ENCODE measurements at regions not wholly inside any gene's neighbourhood (a gene's known extent, or its start where the extent isn't known, plus 50 kb on each side); places are given as distances from the start of the nearest gene placed in this dataset.
A peak's percentile ranks its signal among the peaks of the same experiment; 100 is the strongest.
"Not testable (repeated sequence)": the region's sequence is repeated elsewhere in the genome, so short reads cannot be mapped to it uniquely, and the experiment has no call there.

DNA sequence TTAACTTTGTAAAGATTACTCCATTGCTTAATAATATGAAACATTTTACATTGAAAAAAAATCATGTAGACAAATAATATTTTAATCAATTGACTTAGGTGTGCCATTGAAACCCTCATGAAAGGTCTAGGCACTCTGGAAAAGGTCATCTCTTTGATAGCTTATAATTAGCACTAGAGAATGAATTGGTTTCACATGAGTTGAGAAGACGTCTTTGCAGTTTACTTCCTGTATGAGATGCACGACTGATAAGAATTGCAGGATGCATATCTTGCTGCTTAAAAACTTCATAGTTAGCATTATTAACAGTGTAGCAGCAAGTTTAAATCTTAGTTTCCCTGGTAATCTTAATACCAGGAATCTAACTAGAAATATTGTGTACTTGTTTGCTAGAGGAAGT is 614.2 kb upstream of the COBL start:
- Histone ChIP-seq H3K36me3 (no peaks in the 10 kb centered on the region), H3K4me1 (no peaks in the 10 kb centered on the region), H3K27me3 (no peaks in the 10 kb centered on the region), H3K4me3 (ENCODE audit: low read depth, low read length) (no peak overlapping the region), H3K9me3 (no peaks in the 10 kb centered on the region; the same call in 1 of the 2 replicates)
- no peak for DNase-seq
- TF ChIP-seq, protein P1, sequence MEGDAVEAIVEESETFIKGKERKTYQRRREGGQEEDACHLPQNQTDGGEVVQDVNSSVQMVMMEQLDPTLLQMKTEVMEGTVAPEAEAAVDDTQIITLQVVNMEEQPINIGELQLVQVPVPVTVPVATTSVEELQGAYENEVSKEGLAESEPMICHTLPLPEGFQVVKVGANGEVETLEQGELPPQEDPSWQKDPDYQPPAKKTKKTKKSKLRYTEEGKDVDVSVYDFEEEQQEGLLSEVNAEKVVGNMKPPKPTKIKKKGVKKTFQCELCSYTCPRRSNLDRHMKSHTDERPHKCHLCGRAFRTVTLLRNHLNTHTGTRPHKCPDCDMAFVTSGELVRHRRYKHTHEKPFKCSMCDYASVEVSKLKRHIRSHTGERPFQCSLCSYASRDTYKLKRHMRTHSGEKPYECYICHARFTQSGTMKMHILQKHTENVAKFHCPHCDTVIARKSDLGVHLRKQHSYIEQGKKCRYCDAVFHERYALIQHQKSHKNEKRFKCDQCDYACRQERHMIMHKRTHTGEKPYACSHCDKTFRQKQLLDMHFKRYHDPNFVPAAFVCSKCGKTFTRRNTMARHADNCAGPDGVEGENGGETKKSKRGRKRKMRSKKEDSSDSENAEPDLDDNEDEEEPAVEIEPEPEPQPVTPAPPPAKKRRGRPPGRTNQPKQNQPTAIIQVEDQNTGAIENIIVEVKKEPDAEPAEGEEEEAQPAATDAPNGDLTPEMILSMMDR (IDR thresholded peaks at IDR 0.05; ENCODE audit: low read depth, low read length), result no peak

DNA sequence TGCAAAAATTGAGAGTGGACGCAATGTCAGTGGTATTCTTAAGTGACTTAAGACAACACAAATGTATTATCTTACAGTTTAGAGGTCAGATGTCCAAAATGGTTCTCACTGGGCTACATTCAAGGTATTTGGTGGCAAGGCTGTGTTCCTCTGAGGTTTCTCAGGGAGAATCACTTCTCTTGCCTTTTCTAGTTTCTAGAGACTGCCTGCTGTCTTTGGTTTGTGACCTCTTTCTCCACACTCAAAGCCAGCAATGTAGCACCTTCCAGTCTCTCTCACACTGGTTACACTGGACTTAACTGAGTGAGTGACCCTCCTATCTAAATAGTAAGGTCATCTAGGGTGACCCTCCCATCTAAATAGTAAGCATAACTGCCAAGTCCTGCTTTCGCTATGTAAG is 613.2 kb upstream of the COBL start:
- no peak overlapping the region for H3K4me3 ChIP-seq (ENCODE audit: low read depth, low read length)
- H3K9me3 ChIP-seq, result no peaks in the 10 kb centered on the region; the same call in 1 of the 2 replicates
- H3K4me1 ChIP-seq, result no peaks in the 10 kb centered on the region
- no peaks in the 10 kb centered on the region for H3K36me3 ChIP-seq
- TF ChIP-seq, protein P1 (IDR thresholded peaks at IDR 0.05; ENCODE audit: low read depth, low read length), result no peak
- no peak for DNase-seq
- no peaks in the 10 kb centered on the region for H3K27me3 ChIP-seq

DNA sequence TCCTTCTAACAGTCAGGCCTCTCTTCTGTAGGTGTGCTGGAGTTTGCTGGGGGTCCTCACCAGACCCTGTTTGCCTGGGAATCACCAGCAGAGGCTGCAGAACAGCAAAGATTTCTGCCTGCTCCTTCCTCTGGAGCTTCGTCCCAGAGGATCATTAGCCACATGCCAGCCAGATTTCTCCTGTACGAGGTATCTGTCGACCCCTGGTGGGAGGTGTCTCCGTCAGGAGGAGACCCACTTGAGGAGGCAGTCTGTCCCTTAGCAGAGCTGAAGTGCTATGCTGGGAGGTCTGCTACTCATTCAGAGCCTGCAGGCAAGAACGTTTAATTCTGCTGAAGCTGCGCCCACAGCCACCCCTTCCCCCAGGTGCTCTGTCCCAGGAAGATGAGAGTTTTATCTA is 611.1 kb upstream of the COBL start:
- no peak for DNase-seq
- H3K27me3 ChIP-seq, result no peaks in the 10 kb centered on the region
- no peak overlapping the region for H3K4me3 ChIP-seq (ENCODE audit: low read depth, low read length)
- TF ChIP-seq, protein P1 (IDR thresholded peaks at IDR 0.05; ENCODE audit: low read depth, low read length), result 0 out of 2 replicates have a peak, but pooled peaks have one; percentile 3
- no peaks in the 10 kb centered on the region for H3K36me3 ChIP-seq
- no peaks in the 10 kb centered on the region; the same call in 1 of the 2 replicates for H3K9me3 ChIP-seq
- H3K4me1 ChIP-seq, result no peaks in the 10 kb centered on the region

DNA sequence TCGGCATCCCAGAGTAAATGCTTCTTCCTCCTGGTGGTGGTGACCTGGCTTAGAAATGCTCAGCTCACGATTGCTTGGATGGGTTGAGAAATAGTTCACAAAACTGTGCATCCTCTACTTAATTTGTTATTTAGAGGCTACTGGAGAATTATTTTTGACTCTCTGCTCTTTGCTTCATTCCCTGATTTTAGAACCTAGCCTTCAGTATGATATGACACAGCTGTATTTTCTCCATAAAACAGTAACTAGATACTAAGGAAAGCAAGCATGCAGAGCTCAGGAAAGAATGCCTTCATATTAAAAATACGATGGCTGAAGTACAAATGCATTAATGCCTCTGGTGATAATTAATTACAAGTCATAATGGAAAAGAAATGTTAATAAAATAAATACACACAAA is 602.0 kb upstream of the COBL start:
- Histone ChIP-seq H3K27me3 (no peaks in the 10 kb centered on the region), H3K9me3 (no peaks in the 10 kb centered on the region), H3K36me3 (no peaks in the 10 kb centered on the region), H3K4me1 (no peaks in the 10 kb centered on the region), H3K4me3 (ENCODE audit: low read depth, low read length) (no peak overlapping the region)
- no peak for DNase-seq
- TF ChIP-seq, protein P1 (IDR thresholded peaks at IDR 0.05; ENCODE audit: low read depth, low read length), result no peak

DNA sequence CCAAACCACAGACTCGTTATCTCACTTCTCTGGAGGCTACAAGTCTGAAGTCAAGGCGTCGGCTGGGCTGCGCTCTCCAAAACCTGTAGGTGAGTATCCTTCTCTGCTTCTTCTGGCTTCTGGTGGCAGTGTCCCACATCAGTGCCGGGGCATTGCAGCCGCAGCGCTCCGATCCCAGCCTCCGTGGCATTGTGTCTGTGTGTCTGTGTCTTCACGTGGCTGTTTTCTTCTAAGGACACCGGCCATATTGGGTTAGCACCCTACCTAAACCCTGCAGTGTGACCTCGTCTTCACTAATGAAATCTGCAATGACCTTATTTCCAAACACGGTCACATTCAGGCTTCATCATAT is 584.9 kb upstream of the COBL start:
- TF ChIP-seq, protein P1 (IDR thresholded peaks at IDR 0.05; ENCODE audit: low read depth, low read length), result no peak
- no peak overlapping the region for H3K4me3 ChIP-seq (ENCODE audit: low read depth, low read length)
- no peaks in the 10 kb centered on the region for H3K27me3 ChIP-seq
- no peaks in the 10 kb centered on the region for H3K4me1 ChIP-seq
- H3K36me3 ChIP-seq, result no peaks in the 10 kb centered on the region
- no peak for DNase-seq
- no peaks in the 10 kb centered on the region for H3K9me3 ChIP-seq

DNA sequence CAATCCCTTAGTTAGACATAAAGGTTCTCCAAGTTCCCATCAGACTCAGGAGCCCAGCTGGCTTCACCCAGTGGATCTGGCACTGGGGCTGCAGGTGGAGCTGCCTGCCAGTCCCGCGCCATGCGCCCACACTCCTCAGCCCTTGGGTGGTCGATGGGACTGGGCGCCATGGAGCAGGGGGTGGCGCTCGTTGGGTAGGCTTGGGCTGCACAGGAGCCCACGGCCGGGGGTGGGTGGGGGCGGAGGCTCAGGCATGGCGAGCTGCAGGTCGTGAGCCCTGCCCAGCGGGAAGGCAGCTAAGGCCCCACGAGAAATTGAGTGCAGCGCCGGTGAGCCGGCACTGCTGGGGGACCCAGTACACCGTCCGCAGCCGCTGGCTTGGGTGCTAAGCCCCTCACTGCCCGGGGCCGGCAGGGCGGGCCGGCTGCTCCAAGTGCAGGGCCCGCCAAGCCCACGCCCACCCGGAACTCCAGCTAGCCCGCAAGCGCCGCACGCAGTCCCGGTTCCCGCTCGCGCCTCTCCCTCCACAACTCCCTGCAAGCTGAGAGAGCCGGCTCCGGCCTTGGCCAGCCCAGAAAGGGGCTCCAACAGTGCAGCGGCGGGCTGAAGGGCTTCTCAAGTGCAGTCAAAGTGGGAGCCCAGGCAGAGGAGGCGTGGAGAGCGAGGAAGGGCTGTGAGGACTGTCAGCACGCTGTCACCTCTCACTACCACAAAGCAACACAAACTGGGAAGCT is 584.3 kb upstream of the COBL start:
- not testable (repeated sequence) for H3K36me3 ChIP-seq; DNase-seq; H3K4me3 ChIP-seq (ENCODE audit: low read depth, low read length); H3K4me1 ChIP-seq; H3K9me3 ChIP-seq; H3K27me3 ChIP-seq

Data from BE2C (cell line).